ENCODE measurements at regions not wholly inside any gene's neighbourhood (a gene's known extent, or its start where the extent isn't known, plus 50 kb on each side); places are given as distances from the start of the nearest gene placed in this dataset.

- H3K36me3 ChIP-seq (ENCODE audit: control insufficient read depth in 3 of 3, insufficient read depth in 3 of 3, low read length in 3 of 3) = no peaks in the 10 kb centered on the region
- H3K27ac ChIP-seq (ENCODE audit: low read depth, low read length) = no peak overlapping the region
- H3K9me3 ChIP-seq (ENCODE audit: control insufficient read depth in 3 of 3, low read length in 3 of 3) = no peaks in the 10 kb centered on the region
- no peak overlapping the region for H3K9ac ChIP-seq (ENCODE audit: low read depth in 1 of 3, low read length in 3 of 3)
- H3K4me1 ChIP-seq (ENCODE audit: control insufficient read depth in 3 of 3, insufficient read depth in 3 of 3, low read length in 3 of 3) = no peaks in the 10 kb centered on the region
- H3K4me3 ChIP-seq (ENCODE audit: low read length in 3 of 3) = no peak overlapping the region
- H3K27me3 ChIP-seq (ENCODE audit: control insufficient read depth in 3 of 3, insufficient read depth in 3 of 3, low read length in 3 of 3) = no peaks in the 10 kb centered on the region
Measured at GRCh38 chr2:56109994-56110393, 73.8 kb upstream of the CCDC85A start.

DNA sequence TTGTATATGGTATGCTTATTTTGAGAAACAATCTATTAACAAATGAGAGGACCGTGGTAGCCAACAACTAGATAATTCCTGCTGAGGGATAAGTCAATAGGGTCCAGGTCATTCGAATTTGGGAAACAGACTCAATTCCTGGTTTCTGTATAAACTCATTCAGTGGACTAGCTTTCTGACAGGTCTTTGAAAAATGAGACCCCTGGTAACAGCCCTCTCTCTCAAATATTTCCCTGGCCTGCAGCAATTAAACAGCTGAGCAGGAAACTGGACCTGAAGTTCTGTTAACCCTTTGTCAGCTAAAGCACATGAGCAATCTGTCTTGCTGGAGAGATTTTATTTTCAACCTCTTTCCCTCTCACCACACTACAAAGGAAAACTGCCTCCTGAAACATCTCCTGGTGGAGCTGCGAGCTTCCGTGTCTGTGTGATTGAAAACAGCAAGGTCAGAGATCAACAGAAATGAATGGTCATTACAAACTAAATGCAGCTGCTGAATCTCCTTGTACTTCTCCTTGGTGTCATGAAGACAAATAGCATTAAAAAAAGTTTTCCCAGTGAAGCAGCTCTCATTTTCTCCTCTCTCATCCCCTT, 70.3 kb upstream of the CCDC85A start:
- H3K9ac ChIP-seq (ENCODE audit: low read depth in 1 of 3, low read length in 3 of 3) = no peak overlapping the region
- H3K9me3 ChIP-seq (ENCODE audit: control insufficient read depth in 3 of 3, low read length in 3 of 3) = no peaks in the 10 kb centered on the region
- no peak overlapping the region for H3K4me3 ChIP-seq (ENCODE audit: low read length in 3 of 3)
- H3K27me3 ChIP-seq (ENCODE audit: control insufficient read depth in 3 of 3, insufficient read depth in 3 of 3, low read length in 3 of 3) = no peaks in the 10 kb centered on the region
- H3K27ac ChIP-seq (ENCODE audit: low read depth, low read length) = no peak overlapping the region
- H3K36me3 ChIP-seq (ENCODE audit: control insufficient read depth in 3 of 3, insufficient read depth in 3 of 3, low read length in 3 of 3) = no peaks in the 10 kb centered on the region
- no peaks in the 10 kb centered on the region for H3K4me1 ChIP-seq (ENCODE audit: control insufficient read depth in 3 of 3, insufficient read depth in 3 of 3, low read length in 3 of 3)

DNA sequence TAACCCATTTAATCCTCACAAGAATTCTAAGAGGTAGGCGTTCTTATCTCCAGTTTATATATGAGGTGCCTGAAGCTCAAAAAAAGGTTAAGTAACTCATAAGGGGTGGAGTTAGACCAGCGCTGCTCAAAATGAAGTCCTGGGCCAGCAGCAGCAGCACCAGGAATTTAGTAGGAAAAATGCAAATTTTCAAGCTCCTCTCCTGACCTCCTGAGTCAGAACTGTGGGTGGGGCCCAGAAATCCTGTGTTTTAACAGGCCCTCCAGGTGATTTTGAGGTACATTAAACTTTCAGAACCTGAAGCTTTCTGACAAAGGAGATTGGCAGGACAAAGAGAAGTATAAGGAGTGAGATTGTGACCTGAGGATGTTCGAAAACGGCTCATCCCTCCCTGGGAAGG, 66.0 kb upstream of the CCDC85A start:
- Histone ChIP-seq H3K9ac (ENCODE audit: low read depth in 1 of 3, low read length in 3 of 3) (no peak overlapping the region), H3K4me1 (ENCODE audit: control insufficient read depth in 3 of 3, insufficient read depth in 3 of 3, low read length in 3 of 3) (no peaks in the 10 kb centered on the region), H3K36me3 (ENCODE audit: control insufficient read depth in 3 of 3, insufficient read depth in 3 of 3, low read length in 3 of 3) (no peaks in the 10 kb centered on the region), H3K9me3 (ENCODE audit: control insufficient read depth in 3 of 3, low read length in 3 of 3) (no peaks in the 10 kb centered on the region), H3K27me3 (ENCODE audit: control insufficient read depth in 3 of 3, insufficient read depth in 3 of 3, low read length in 3 of 3) (no peaks in the 10 kb centered on the region), H3K4me3 (ENCODE audit: low read length in 3 of 3) (no peak overlapping the region), H3K27ac (ENCODE audit: low read depth, low read length) (no peak overlapping the region)

- H3K4me1 ChIP-seq (ENCODE audit: control insufficient read depth in 3 of 3, insufficient read depth in 3 of 3, low read length in 3 of 3) = no peaks in the 10 kb centered on the region
- no peak overlapping the region for H3K4me3 ChIP-seq (ENCODE audit: low read length in 3 of 3)
- H3K9me3 ChIP-seq (ENCODE audit: control insufficient read depth in 3 of 3, low read length in 3 of 3) = no peaks in the 10 kb centered on the region
- no peak overlapping the region for H3K27ac ChIP-seq (ENCODE audit: low read depth, low read length)
- no peak overlapping the region for H3K9ac ChIP-seq (ENCODE audit: low read depth in 1 of 3, low read length in 3 of 3)
- H3K27me3 ChIP-seq (ENCODE audit: control insufficient read depth in 3 of 3, insufficient read depth in 3 of 3, low read length in 3 of 3) = no peaks in the 10 kb centered on the region
- H3K36me3 ChIP-seq (ENCODE audit: control insufficient read depth in 3 of 3, insufficient read depth in 3 of 3, low read length in 3 of 3) = no peaks in the 10 kb centered on the region
Measured at GRCh38 chr2:56118474-56118873, 65.3 kb upstream of the CCDC85A start.

GRCh38 chr2:56121995-56122394, 61.8 kb upstream of the CCDC85A start:
- Histone ChIP-seq H3K27ac (ENCODE audit: low read depth, low read length) (no peak overlapping the region), H3K4me1 (ENCODE audit: control insufficient read depth in 3 of 3, insufficient read depth in 3 of 3, low read length in 3 of 3) (no peaks in the 10 kb centered on the region), H3K27me3 (ENCODE audit: control insufficient read depth in 3 of 3, insufficient read depth in 3 of 3, low read length in 3 of 3) (no peaks in the 10 kb centered on the region), H3K9me3 (ENCODE audit: control insufficient read depth in 3 of 3, low read length in 3 of 3) (no peaks in the 10 kb centered on the region), H3K4me3 (ENCODE audit: low read length in 3 of 3) (no peak overlapping the region), H3K9ac (ENCODE audit: low read depth in 1 of 3, low read length in 3 of 3) (no peak overlapping the region), H3K36me3 (ENCODE audit: control insufficient read depth in 3 of 3, insufficient read depth in 3 of 3, low read length in 3 of 3) (no peaks in the 10 kb centered on the region)

DNA sequence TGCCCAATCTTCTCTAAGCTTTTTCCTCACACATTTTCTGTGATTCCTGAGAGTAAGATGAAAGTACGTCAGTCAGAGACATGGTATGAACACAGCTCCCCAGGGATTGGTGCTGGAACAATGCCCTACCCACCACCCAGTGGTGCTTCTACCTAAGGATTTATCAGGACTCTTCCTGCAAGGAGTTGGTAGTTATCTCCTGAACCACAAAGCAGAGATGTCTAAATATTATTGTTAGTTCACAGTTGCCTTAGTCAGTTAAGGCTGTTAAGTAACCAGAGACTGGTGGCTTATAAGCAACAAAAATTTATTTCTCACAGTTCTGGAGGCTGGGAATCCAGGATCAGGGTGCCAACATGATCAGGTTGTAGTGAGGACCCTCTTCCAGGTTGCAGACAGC, 60.3 kb upstream of the CCDC85A start:
- H3K9me3 ChIP-seq (ENCODE audit: control insufficient read depth in 3 of 3, low read length in 3 of 3) = no peaks in the 10 kb centered on the region
- H3K4me1 ChIP-seq (ENCODE audit: control insufficient read depth in 3 of 3, insufficient read depth in 3 of 3, low read length in 3 of 3) = no peaks in the 10 kb centered on the region
- no peaks in the 10 kb centered on the region for H3K27me3 ChIP-seq (ENCODE audit: control insufficient read depth in 3 of 3, insufficient read depth in 3 of 3, low read length in 3 of 3)
- no peak overlapping the region for H3K4me3 ChIP-seq (ENCODE audit: low read length in 3 of 3)
- H3K9ac ChIP-seq (ENCODE audit: low read depth in 1 of 3, low read length in 3 of 3) = no peak overlapping the region
- H3K36me3 ChIP-seq (ENCODE audit: control insufficient read depth in 3 of 3, insufficient read depth in 3 of 3, low read length in 3 of 3) = no peaks in the 10 kb centered on the region
- H3K27ac ChIP-seq (ENCODE audit: low read depth, low read length) = no peak overlapping the region

- Histone ChIP-seq H3K27ac (ENCODE audit: low read depth, low read length) (no peak overlapping the region), H3K9me3 (ENCODE audit: control insufficient read depth in 3 of 3, low read length in 3 of 3) (no peaks in the 10 kb centered on the region), H3K27me3 (ENCODE audit: control insufficient read depth in 3 of 3, insufficient read depth in 3 of 3, low read length in 3 of 3) (peaks cover 0 to 2% (median 0%) of the 10 kb centered on the region in 3 donors), H3K9ac (ENCODE audit: low read depth in 1 of 3, low read length in 3 of 3) (no peak overlapping the region), H3K36me3 (ENCODE audit: control insufficient read depth in 3 of 3, insufficient read depth in 3 of 3, low read length in 3 of 3) (no peaks in the 10 kb centered on the region), H3K4me1 (ENCODE audit: control insufficient read depth in 3 of 3, insufficient read depth in 3 of 3, low read length in 3 of 3) (no peaks in the 10 kb centered on the region), H3K4me3 (ENCODE audit: low read length in 3 of 3) (no peak overlapping the region)
Measured at GRCh38 chr2:56127010-56127409, 56.8 kb upstream of the CCDC85A start.

GRCh38 chr2:56127463-56128152, 56.2 kb upstream of the CCDC85A start:
- Histone ChIP-seq H3K4me1 (ENCODE audit: control insufficient read depth in 3 of 3, insufficient read depth in 3 of 3, low read length in 3 of 3) (no peaks in the 10 kb centered on the region), H3K36me3 (ENCODE audit: control insufficient read depth in 3 of 3, insufficient read depth in 3 of 3, low read length in 3 of 3) (no peaks in the 10 kb centered on the region), H3K9ac (ENCODE audit: low read depth in 1 of 3, low read length in 3 of 3) (no peak overlapping the region), H3K27me3 (ENCODE audit: control insufficient read depth in 3 of 3, insufficient read depth in 3 of 3, low read length in 3 of 3) (peaks cover 0 to 2% (median 0%) of the 10 kb centered on the region in 3 donors), H3K4me3 (ENCODE audit: low read length in 3 of 3) (no peak overlapping the region), H3K9me3 (ENCODE audit: control insufficient read depth in 3 of 3, low read length in 3 of 3) (no peaks in the 10 kb centered on the region), H3K27ac (ENCODE audit: low read depth, low read length) (no peak overlapping the region)

- H3K4me3 ChIP-seq (ENCODE audit: low read length in 3 of 3) = no peak overlapping the region
- no peaks in the 10 kb centered on the region for H3K36me3 ChIP-seq (ENCODE audit: control insufficient read depth in 3 of 3, insufficient read depth in 3 of 3, low read length in 3 of 3)
- peaks cover 0 to 2% (median 0%) of the 10 kb centered on the region in 3 donors for H3K27me3 ChIP-seq (ENCODE audit: control insufficient read depth in 3 of 3, insufficient read depth in 3 of 3, low read length in 3 of 3)
- H3K27ac ChIP-seq (ENCODE audit: low read depth, low read length) = no peak overlapping the region
- H3K9me3 ChIP-seq (ENCODE audit: control insufficient read depth in 3 of 3, low read length in 3 of 3) = no peaks in the 10 kb centered on the region
- H3K9ac ChIP-seq (ENCODE audit: low read depth in 1 of 3, low read length in 3 of 3) = no peak overlapping the region
- H3K4me1 ChIP-seq (ENCODE audit: control insufficient read depth in 3 of 3, insufficient read depth in 3 of 3, low read length in 3 of 3) = no peaks in the 10 kb centered on the region
Measured at GRCh38 chr2:56128235-56128634, 55.6 kb upstream of the CCDC85A start.

GRCh38 chr2:56130463-56131070, 53.2 kb upstream of the CCDC85A start:
- Histone ChIP-seq H3K9ac (ENCODE audit: low read depth in 1 of 3, low read length in 3 of 3) (no peak overlapping the region), H3K9me3 (ENCODE audit: control insufficient read depth in 3 of 3, low read length in 3 of 3) (no peaks in the 10 kb centered on the region), H3K36me3 (ENCODE audit: control insufficient read depth in 3 of 3, insufficient read depth in 3 of 3, low read length in 3 of 3) (no peaks in the 10 kb centered on the region), H3K27ac (ENCODE audit: low read depth, low read length) (no peak overlapping the region), H3K4me3 (ENCODE audit: low read length in 3 of 3) (no peak overlapping the region), H3K4me1 (ENCODE audit: control insufficient read depth in 3 of 3, insufficient read depth in 3 of 3, low read length in 3 of 3) (no peaks in the 10 kb centered on the region), H3K27me3 (ENCODE audit: control insufficient read depth in 3 of 3, insufficient read depth in 3 of 3, low read length in 3 of 3) (peaks cover 0 to 2% (median 0%) of the 10 kb centered on the region in 3 donors)
